ENCODE measurements at regions not wholly inside any gene's neighbourhood (a gene's known extent, or its start where the extent isn't known, plus 50 kb on each side); places are given as distances from the start of the nearest gene placed in this dataset.

DNA sequence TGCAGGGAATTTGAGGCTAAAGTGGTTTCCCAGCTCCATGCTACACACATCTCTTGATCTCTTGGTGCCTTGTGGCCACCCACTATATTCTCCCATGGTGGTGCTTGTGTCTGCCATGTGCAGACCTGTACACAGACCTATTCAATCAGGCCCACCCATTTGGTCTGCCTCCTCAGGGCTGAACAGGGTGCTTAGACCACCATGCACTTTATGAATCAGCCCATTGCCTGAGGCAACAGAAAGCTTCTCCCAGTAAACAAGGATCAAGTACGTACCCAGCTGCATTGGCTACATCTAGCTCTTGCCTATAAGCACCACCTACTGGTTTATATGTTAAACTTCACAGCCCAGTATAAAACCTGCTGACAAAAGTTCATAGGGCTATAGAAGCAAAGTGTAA lies 664.3 kb upstream of the EDIL3 start:
- TF ChIP-seq, protein P1, sequence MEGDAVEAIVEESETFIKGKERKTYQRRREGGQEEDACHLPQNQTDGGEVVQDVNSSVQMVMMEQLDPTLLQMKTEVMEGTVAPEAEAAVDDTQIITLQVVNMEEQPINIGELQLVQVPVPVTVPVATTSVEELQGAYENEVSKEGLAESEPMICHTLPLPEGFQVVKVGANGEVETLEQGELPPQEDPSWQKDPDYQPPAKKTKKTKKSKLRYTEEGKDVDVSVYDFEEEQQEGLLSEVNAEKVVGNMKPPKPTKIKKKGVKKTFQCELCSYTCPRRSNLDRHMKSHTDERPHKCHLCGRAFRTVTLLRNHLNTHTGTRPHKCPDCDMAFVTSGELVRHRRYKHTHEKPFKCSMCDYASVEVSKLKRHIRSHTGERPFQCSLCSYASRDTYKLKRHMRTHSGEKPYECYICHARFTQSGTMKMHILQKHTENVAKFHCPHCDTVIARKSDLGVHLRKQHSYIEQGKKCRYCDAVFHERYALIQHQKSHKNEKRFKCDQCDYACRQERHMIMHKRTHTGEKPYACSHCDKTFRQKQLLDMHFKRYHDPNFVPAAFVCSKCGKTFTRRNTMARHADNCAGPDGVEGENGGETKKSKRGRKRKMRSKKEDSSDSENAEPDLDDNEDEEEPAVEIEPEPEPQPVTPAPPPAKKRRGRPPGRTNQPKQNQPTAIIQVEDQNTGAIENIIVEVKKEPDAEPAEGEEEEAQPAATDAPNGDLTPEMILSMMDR (IDR thresholded peaks at IDR 0.05): no peak
- no peaks in the 10 kb centered on the region for H3K36me3 ChIP-seq
- H3K4me1 ChIP-seq (ENCODE audit: control insufficient read depth in 1 of 2, low read depth in 2 of 2): peaks cover 0 to 8% of the 10 kb centered on the region in 2 donors
- no peaks in the 10 kb centered on the region for H3K9me3 ChIP-seq
- H3K27me3 ChIP-seq (replicated peaks; ENCODE audit: insufficient read depth): no peaks in the 10 kb centered on the region
- ATAC-seq (ENCODE audit: insufficient number of reproducible peaks, low FRiP score, low read depth): no peak
- H3K4me3 ChIP-seq: no peak overlapping the region
- no peak overlapping the region for H3K27ac ChIP-seq
- DNase-seq (ENCODE audit: low spot score): no peak

DNA sequence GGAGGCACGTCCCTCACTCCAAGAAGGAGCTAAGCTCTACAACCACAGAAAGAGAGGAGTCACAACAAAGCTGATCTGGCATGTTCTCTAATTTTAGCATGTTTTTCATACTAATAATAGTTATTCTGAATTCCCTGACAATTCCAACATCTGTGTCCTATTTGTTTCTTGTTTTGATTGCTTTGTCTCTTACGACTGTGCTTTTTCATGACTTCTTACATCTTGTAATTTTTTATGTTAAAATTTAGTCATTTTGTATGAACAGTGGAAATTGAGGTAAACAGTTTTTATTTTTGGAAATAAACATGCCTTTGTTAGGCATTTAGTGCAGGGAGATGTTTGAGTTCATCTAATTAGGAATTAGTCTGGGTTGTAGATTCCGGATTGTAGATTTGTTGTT lies 668.1 kb upstream of the EDIL3 start:
- H3K9me3 ChIP-seq: no peaks in the 10 kb centered on the region
- no peaks in the 10 kb centered on the region for H3K27me3 ChIP-seq (replicated peaks; ENCODE audit: insufficient read depth)
- no peaks in the 10 kb centered on the region for H3K36me3 ChIP-seq
- no peak overlapping the region for H3K4me3 ChIP-seq
- ATAC-seq (ENCODE audit: insufficient number of reproducible peaks, low FRiP score, low read depth) (no peak), DNase-seq (ENCODE audit: low spot score) (no peak)
- TF ChIP-seq, protein P1 (IDR thresholded peaks at IDR 0.05): no peak
- H3K4me1 ChIP-seq (ENCODE audit: control insufficient read depth in 1 of 2, low read depth in 2 of 2): peaks cover 0 to 8% of the 10 kb centered on the region in 2 donors
- H3K27ac ChIP-seq: no peak overlapping the region

DNA sequence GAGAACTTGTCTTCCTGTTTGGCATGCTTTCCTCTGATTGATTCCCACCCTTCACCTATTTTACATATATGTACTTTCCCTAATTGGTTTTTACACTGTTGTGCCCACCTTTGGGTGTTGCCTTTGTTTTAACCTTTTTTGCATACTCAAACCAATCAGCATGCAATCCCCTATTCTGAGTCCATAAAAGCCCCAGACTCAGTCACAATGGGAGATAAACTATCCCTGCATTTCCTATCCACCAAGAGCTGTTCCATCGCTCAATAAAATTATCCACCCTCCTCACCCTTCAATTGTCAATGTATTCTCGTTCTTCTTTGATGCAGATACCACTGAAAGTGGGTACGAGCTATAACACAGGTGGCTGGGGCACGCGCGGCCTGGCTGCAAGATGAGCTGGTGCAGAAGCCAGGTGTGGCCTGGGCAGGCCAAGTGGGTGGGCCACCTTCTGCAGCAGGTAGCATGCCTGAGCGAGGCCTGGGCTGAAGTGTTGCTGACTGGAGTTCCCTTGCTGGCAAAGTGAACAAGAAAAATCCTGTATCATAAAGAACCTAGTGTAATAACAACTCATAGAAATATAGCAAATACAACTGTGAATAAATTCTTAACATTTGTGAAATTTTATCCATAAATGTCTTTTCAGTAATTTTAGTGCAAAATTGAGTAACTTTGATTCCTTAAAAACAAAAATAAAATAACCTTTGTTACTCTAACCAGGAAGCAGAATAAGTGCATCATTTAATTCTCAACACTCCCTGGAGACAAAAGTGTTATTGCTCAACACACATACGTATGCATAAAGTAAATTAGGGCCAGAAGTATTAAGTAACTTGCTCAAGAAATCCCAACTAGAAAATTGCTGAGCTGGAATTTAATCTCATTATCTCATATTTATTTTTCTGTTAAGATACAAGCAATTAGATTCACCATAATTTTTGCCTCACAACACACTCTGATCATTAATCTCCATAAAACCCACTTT lies 685.3 kb upstream of the EDIL3 start:
- H3K4me3 ChIP-seq: no peak overlapping the region
- no peaks in the 10 kb centered on the region for H3K27me3 ChIP-seq (replicated peaks; ENCODE audit: insufficient read depth)
- DNase-seq (ENCODE audit: low spot score) (no peak), ATAC-seq (ENCODE audit: insufficient number of reproducible peaks, low FRiP score, low read depth) (no peak)
- H3K36me3 ChIP-seq: no peaks in the 10 kb centered on the region
- no peaks in the 10 kb centered on the region for H3K9me3 ChIP-seq
- H3K27ac ChIP-seq: no peak overlapping the region
- no peaks in the 10 kb centered on the region for H3K4me1 ChIP-seq (ENCODE audit: control insufficient read depth in 1 of 2, low read depth in 2 of 2)
- TF ChIP-seq, protein P1 (IDR thresholded peaks at IDR 0.05): no peak

DNA sequence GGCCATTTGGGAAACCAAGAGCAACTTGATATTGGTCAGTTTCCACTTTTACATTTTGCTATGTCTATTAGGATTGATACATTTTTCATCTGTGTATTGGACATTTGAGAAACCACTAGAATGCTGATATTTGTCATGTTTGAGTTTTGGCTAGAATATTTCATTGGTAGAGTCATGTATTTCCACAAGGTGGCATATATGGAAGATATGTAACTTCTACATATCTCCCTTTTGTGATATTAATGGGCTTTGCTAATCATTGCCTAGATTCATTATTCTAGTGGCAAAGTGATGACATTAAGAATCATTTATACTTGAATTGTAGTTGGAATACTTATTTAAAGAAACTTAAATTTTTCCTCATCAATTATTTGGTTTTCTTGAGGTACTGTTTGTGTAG lies 692.9 kb upstream of the EDIL3 start:
- TF ChIP-seq, protein P1 (IDR thresholded peaks at IDR 0.05): no peak
- ATAC-seq (ENCODE audit: insufficient number of reproducible peaks, low FRiP score, low read depth): no peak
- DNase-seq (ENCODE audit: low spot score): no peak
- H3K36me3 ChIP-seq: no peaks in the 10 kb centered on the region
- no peak overlapping the region for H3K4me3 ChIP-seq
- no peaks in the 10 kb centered on the region for H3K9me3 ChIP-seq
- no peak overlapping the region for H3K27ac ChIP-seq
- H3K4me1 ChIP-seq (ENCODE audit: control insufficient read depth in 1 of 2, low read depth in 2 of 2): no peaks in the 10 kb centered on the region
- no peaks in the 10 kb centered on the region for H3K27me3 ChIP-seq (replicated peaks; ENCODE audit: insufficient read depth)

DNA sequence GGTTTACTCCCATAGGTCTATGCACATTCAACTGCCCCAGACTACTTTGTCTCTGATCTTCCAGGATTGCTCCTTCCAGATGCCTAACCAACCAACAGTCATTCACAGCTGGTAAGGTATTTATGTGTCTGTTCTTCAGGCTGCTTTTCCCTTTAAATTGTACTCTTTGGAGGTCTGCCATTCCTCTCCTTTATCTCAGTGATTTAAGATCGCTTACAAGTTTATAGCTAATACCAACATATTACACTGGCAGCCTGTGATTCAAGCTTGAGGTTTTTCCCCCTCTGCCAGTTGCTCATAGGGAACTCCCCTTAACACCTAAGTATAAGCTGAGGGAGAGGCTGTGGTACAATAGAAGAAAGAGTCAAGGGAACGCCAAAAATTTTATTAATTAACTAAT lies 711.7 kb upstream of the EDIL3 start:
- no peaks in the 10 kb centered on the region for H3K27me3 ChIP-seq (replicated peaks; ENCODE audit: insufficient read depth)
- no peaks in the 10 kb centered on the region for H3K9me3 ChIP-seq
- no peak for DNase-seq (ENCODE audit: low spot score)
- TF ChIP-seq, protein P1 (IDR thresholded peaks at IDR 0.05): no peak
- no peaks in the 10 kb centered on the region for H3K36me3 ChIP-seq
- no peak for ATAC-seq (ENCODE audit: insufficient number of reproducible peaks, low FRiP score, low read depth)
- H3K4me1 ChIP-seq (ENCODE audit: control insufficient read depth in 1 of 2, low read depth in 2 of 2): no peaks in the 10 kb centered on the region
- H3K4me3 ChIP-seq: no peak overlapping the region
- no peak overlapping the region for H3K27ac ChIP-seq
